ENCODE measurements at regions not wholly inside any gene's neighbourhood (a gene's known extent, or its start where the extent isn't known, plus 50 kb on each side); places are given as distances from the start of the nearest gene placed in this dataset.

DNA sequence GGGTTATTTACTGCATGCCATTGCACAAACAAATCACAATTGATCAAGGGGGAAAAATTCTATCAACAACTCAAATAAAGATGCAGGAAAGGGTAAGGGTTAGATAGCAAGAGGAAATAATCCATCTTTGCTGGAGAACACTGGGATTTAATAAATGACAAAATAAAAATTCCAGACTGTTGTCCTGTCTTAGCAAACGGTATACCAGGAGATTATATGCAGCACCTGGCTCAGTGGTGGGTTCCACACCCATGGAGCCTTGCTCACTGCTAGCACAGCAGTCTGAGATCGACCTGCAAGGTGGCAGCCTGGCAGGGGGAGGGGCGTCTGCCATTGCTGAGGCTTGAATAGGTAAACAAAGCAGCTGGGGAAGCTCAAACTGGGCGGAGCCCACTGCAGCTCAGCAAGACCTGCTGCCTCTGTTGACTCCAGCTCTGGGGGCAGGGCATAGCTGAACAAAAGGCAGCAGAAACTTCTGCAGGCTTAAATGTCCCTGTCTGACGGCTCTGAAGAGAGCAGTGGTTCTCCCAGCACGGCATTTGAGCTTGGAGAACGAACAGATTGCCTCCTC lies 296.5 kb upstream of the THSD7B start:
- Histone ChIP-seq H3K4me2 (ENCODE audit: low read length, poor library complexity, severe bottlenecking) (no peak overlapping the region), H3K18ac (ENCODE audit: low read depth in 1 of 2, low read length in 2 of 2) (no peak overlapping the region), H3K4me3 (ENCODE audit: insufficient read depth in 1 of 2, low read depth in 1 of 2, low read length in 2 of 2) (no peak overlapping the region), H2BK5ac (ENCODE audit: low read depth, low read length, poor library complexity, severe bottlenecking) (no peak overlapping the region), H3K79me1 (replicated peaks; ENCODE audit: low read length, poor library complexity, severe bottlenecking) (no peaks in the 10 kb centered on the region), H2BK120ac (ENCODE audit: low read depth, low read length) (no peak overlapping the region), H3K23ac (ENCODE audit: low read length in 2 of 2) (no peak overlapping the region), H2AFZ (ENCODE audit: low read depth, low read length) (peak overlapping the region; percentile 14), H3K27ac (ENCODE audit: low read length, poor library complexity, severe bottlenecking) (no peak overlapping the region), H3K4ac (ENCODE audit: low read depth in 1 of 2, low read length in 2 of 2) (no peak overlapping the region), H3K9me3 (ENCODE audit: control insufficient read depth, low read length) (no peaks in the 10 kb centered on the region), H3K14ac (ENCODE audit: low read length in 2 of 2) (no peak overlapping the region), H2AK5ac (ENCODE audit: low read length, severe bottlenecking) (no peak overlapping the region), H4K8ac (ENCODE audit: low read length) (no peak overlapping the region), H3K36me3 (ENCODE audit: control insufficient read depth in 1 of 2, insufficient read depth in 2 of 2, low read depth in 1 of 2, low read length in 2 of 2) (no peaks in the 10 kb centered on the region), H3K9ac (ENCODE audit: low read length) (no peak overlapping the region), H2BK15ac (ENCODE audit: low read depth, poor library complexity, severe bottlenecking) (no peak overlapping the region), H2BK12ac (ENCODE audit: low read length in 2 of 2) (no peak overlapping the region), H3K27me3 (ENCODE audit: control insufficient read depth in 1 of 2, insufficient read depth in 1 of 2, low read length in 2 of 2) (no peaks in the 10 kb centered on the region), H4K91ac (ENCODE audit: low read length) (no peak overlapping the region), H3K4me1 (ENCODE audit: control insufficient read depth, insufficient read depth, low read depth, low read length) (no peaks in the 10 kb centered on the region)
- 51% methylated on average over 7 of the region's 7 CpGs for WGBS
- DNase-seq: no peak

DNA sequence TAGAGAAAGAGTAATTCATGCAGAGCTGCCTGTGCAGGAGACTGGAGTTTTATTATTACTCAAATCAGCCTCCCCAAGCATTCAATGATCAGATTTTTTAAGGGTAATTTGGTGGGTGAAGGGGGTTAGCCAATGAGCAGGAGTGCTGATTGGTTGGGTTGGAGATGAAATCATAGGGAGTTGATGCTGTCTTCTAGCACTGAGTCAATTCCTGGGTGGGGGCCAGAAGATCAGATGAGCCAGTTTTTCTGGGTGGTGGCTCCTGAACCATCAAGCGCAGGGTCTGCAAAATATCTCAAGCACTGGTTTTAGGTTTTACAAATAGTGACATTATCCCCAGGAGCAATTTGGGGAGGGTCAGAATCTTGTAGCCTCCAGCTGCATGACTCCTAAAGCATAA lies 312.8 kb upstream of the THSD7B start:
- H4K8ac ChIP-seq (ENCODE audit: low read length): no peak overlapping the region
- no peak overlapping the region for H3K14ac ChIP-seq (ENCODE audit: low read length in 2 of 2)
- H2AK5ac ChIP-seq (ENCODE audit: low read length, severe bottlenecking): no peak overlapping the region
- H4K91ac ChIP-seq (ENCODE audit: low read length): no peak overlapping the region
- no peak overlapping the region for H3K4me3 ChIP-seq (ENCODE audit: insufficient read depth in 1 of 2, low read depth in 1 of 2, low read length in 2 of 2)
- no peak overlapping the region for H3K18ac ChIP-seq (ENCODE audit: low read depth in 1 of 2, low read length in 2 of 2)
- H3K9me3 ChIP-seq (ENCODE audit: control insufficient read depth, low read length): no peaks in the 10 kb centered on the region
- no peak overlapping the region for H3K9ac ChIP-seq (ENCODE audit: low read length)
- no peak overlapping the region for H3K4me2 ChIP-seq (ENCODE audit: low read length, poor library complexity, severe bottlenecking)
- no peaks in the 10 kb centered on the region for H3K36me3 ChIP-seq (ENCODE audit: control insufficient read depth in 1 of 2, insufficient read depth in 2 of 2, low read depth in 1 of 2, low read length in 2 of 2)
- no peak overlapping the region for H2BK12ac ChIP-seq (ENCODE audit: low read length in 2 of 2)
- no peak overlapping the region for H3K23ac ChIP-seq (ENCODE audit: low read length in 2 of 2)
- H3K27ac ChIP-seq (ENCODE audit: low read length, poor library complexity, severe bottlenecking): no peak overlapping the region
- no peaks in the 10 kb centered on the region for H3K79me1 ChIP-seq (replicated peaks; ENCODE audit: low read length, poor library complexity, severe bottlenecking)
- H2BK5ac ChIP-seq (ENCODE audit: low read depth, low read length, poor library complexity, severe bottlenecking): no peak overlapping the region
- no peak overlapping the region for H2BK15ac ChIP-seq (ENCODE audit: low read depth, poor library complexity, severe bottlenecking)
- H2AFZ ChIP-seq (ENCODE audit: low read depth, low read length): no peak overlapping the region
- no peak for DNase-seq
- no peak overlapping the region for H2BK120ac ChIP-seq (ENCODE audit: low read depth, low read length)
- H3K4ac ChIP-seq (ENCODE audit: low read depth in 1 of 2, low read length in 2 of 2): no peak overlapping the region
- peaks cover 7% of the 10 kb centered on the region for H3K4me1 ChIP-seq (ENCODE audit: control insufficient read depth, insufficient read depth, low read depth, low read length)
- 100% methylated on average over 1 of the region's 1 CpG for WGBS
- peaks cover 0 to 73% of the 10 kb centered on the region in 2 experiments for H3K27me3 ChIP-seq (ENCODE audit: control insufficient read depth in 1 of 2, insufficient read depth in 1 of 2, low read length in 2 of 2)

DNA sequence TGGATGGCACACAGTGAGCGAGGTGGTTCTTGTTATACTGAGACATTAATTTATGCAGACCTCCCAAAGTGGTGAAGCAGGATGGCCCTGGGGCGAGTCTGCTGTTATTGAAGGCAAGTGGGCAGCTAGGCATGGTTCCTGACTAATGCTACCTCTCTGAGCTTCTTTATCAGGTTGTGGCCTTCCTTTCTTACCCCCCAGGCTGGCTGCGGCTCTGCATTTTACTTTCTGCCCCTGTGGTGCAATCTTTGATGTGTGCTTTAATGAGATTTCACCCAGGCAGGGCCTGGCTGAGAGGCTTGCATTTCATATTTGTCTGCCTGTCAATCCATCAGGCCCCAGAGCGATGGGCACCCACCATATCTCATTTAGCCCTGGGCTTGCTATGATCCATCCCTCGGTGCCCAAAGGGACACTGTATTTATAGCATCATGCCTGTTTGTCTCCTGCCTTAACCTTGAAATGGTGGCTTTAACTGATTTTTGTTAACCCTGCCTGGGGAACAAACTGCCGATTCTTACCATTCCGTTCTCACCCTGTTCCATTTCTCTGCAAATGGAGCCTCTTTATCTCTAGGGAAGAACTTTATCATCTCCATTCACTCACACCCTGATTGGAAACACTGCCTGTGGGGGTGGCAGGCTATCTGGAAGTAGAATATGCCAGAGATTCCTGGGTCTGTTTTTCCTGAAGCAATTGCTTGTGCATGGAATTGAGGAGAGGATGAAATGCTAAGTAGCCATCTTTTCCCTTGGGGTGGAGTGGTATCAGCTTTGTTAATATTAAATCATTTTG lies 316.2 kb upstream of the THSD7B start:
- DNase-seq: no peak
- no peak overlapping the region for H2AFZ ChIP-seq (ENCODE audit: low read depth, low read length)
- peaks cover 8% of the 10 kb centered on the region for H3K4me1 ChIP-seq (ENCODE audit: control insufficient read depth, insufficient read depth, low read depth, low read length)
- peaks cover 0 to 61% of the 10 kb centered on the region in 2 experiments for H3K27me3 ChIP-seq (ENCODE audit: control insufficient read depth in 1 of 2, insufficient read depth in 1 of 2, low read length in 2 of 2)
- no peak overlapping the region for H4K8ac ChIP-seq (ENCODE audit: low read length)
- H3K18ac ChIP-seq (ENCODE audit: low read depth in 1 of 2, low read length in 2 of 2): no peak overlapping the region
- no peak overlapping the region for H4K91ac ChIP-seq (ENCODE audit: low read length)
- no peak overlapping the region for H3K27ac ChIP-seq (ENCODE audit: low read length, poor library complexity, severe bottlenecking)
- WGBS: 54% methylated on average over 7 of the region's 7 CpGs
- H2BK15ac ChIP-seq (ENCODE audit: low read depth, poor library complexity, severe bottlenecking): no peak overlapping the region
- H3K9me3 ChIP-seq (ENCODE audit: control insufficient read depth, low read length): no peaks in the 10 kb centered on the region
- no peaks in the 10 kb centered on the region for H3K36me3 ChIP-seq (ENCODE audit: control insufficient read depth in 1 of 2, insufficient read depth in 2 of 2, low read depth in 1 of 2, low read length in 2 of 2)
- H2BK5ac ChIP-seq (ENCODE audit: low read depth, low read length, poor library complexity, severe bottlenecking): no peak overlapping the region
- no peaks in the 10 kb centered on the region for H3K79me1 ChIP-seq (replicated peaks; ENCODE audit: low read length, poor library complexity, severe bottlenecking)
- H3K4ac ChIP-seq (ENCODE audit: low read depth in 1 of 2, low read length in 2 of 2): no peak overlapping the region
- no peak overlapping the region for H3K9ac ChIP-seq (ENCODE audit: low read length)
- H2BK120ac ChIP-seq (ENCODE audit: low read depth, low read length): no peak overlapping the region
- H2AK5ac ChIP-seq (ENCODE audit: low read length, severe bottlenecking): no peak overlapping the region
- no peak overlapping the region for H3K4me2 ChIP-seq (ENCODE audit: low read length, poor library complexity, severe bottlenecking)
- H2BK12ac ChIP-seq (ENCODE audit: low read length in 2 of 2): no peak overlapping the region
- no peak overlapping the region for H3K4me3 ChIP-seq (ENCODE audit: insufficient read depth in 1 of 2, low read depth in 1 of 2, low read length in 2 of 2)
- H3K23ac ChIP-seq (ENCODE audit: low read length in 2 of 2): no peak overlapping the region
- H3K14ac ChIP-seq (ENCODE audit: low read length in 2 of 2): no peak overlapping the region

- no peak for DNase-seq
- H3K4me2 ChIP-seq (ENCODE audit: low read length, poor library complexity, severe bottlenecking): no peak overlapping the region
- H3K23ac ChIP-seq (ENCODE audit: low read length in 2 of 2): no peak overlapping the region
- H2BK12ac ChIP-seq (ENCODE audit: low read length in 2 of 2): no peak overlapping the region
- no peaks in the 10 kb centered on the region for H3K9me3 ChIP-seq (ENCODE audit: control insufficient read depth, low read length)
- H4K8ac ChIP-seq (ENCODE audit: low read length): no peak overlapping the region
- no peak overlapping the region for H3K9ac ChIP-seq (ENCODE audit: low read length)
- H3K27me3 ChIP-seq (ENCODE audit: control insufficient read depth in 1 of 2, insufficient read depth in 1 of 2, low read length in 2 of 2): peaks cover 0 to 63% of the 10 kb centered on the region in 2 experiments
- H2AK5ac ChIP-seq (ENCODE audit: low read length, severe bottlenecking): no peak overlapping the region
- H2BK120ac ChIP-seq (ENCODE audit: low read depth, low read length): no peak overlapping the region
- no peak overlapping the region for H2BK5ac ChIP-seq (ENCODE audit: low read depth, low read length, poor library complexity, severe bottlenecking)
- no peak overlapping the region for H2AFZ ChIP-seq (ENCODE audit: low read depth, low read length)
- H3K14ac ChIP-seq (ENCODE audit: low read length in 2 of 2): no peak overlapping the region
- no peak overlapping the region for H4K91ac ChIP-seq (ENCODE audit: low read length)
- no peaks in the 10 kb centered on the region for H3K36me3 ChIP-seq (ENCODE audit: control insufficient read depth in 1 of 2, insufficient read depth in 2 of 2, low read depth in 1 of 2, low read length in 2 of 2)
- no peaks in the 10 kb centered on the region for H3K79me1 ChIP-seq (replicated peaks; ENCODE audit: low read length, poor library complexity, severe bottlenecking)
- no peak overlapping the region for H3K27ac ChIP-seq (ENCODE audit: low read length, poor library complexity, severe bottlenecking)
- H3K18ac ChIP-seq (ENCODE audit: low read depth in 1 of 2, low read length in 2 of 2): no peak overlapping the region
- H3K4me3 ChIP-seq (ENCODE audit: insufficient read depth in 1 of 2, low read depth in 1 of 2, low read length in 2 of 2): no peak overlapping the region
- H2BK15ac ChIP-seq (ENCODE audit: low read depth, poor library complexity, severe bottlenecking): no peak overlapping the region
- 33% methylated on average over 1 of the region's 1 CpG for WGBS
- H3K4me1 ChIP-seq (ENCODE audit: control insufficient read depth, insufficient read depth, low read depth, low read length): peaks cover 8% of the 10 kb centered on the region
- H3K4ac ChIP-seq (ENCODE audit: low read depth in 1 of 2, low read length in 2 of 2): no peak overlapping the region
Observed at GRCh38 chr2:136448432-136448831, 316.9 kb upstream of the THSD7B start.
